PC-3 (cell line): ENCODE measurements at regions not wholly inside any gene's neighbourhood (a gene's known extent, or its start where the extent isn't known, plus 50 kb on each side); places are given as distances from the start of the nearest gene placed in this dataset.

Experiments used
- ATAC-seq: fragments of 200-7000 bp; cut with Tn5 transposase; 2 replicates; pipeline ENCODE4 v1.9.1; 2020; ENCODE audit warnings: mild to moderate bottlenecking, moderate library complexity
- BruUV-seq: library from RNA; stranded (reverse); fragments of 400-500 nt; replicated peaks from 2 replicates; lab custom pipeline; 2021; lab: Mats Ljungman, UMichigan
- CTCF ChIA-PET: fragments of 300-600 bp; sonication (Branson Sonifier 250); formaldehyde crosslinking; loops from one replicate; lab custom pipeline; 2022; ENCODE audit warnings: antibody characterized with exemption; lab: Charles Lee
- POLR2A ChIA-PET: fragments of 300-600 bp; sonication (Branson Sonifier 250); formaldehyde crosslinking; loops from one replicate; lab custom pipeline; 2022; ENCODE audit warnings: antibody characterized with exemption; ENCODE audit not compliant: unreplicated experiment; lab: Charles Lee
- DNase-seq: peaks from one replicate; pipeline ENCODE4 v3.0.0-alpha.2; 2015
- H2AFZ ChIP-seq: fragments of 300-600 bp; sonication (generic); 2 replicates; pipeline ENCODE4 v1.6.0; 2016; ENCODE audit warnings: antibody characterized with exemption, low read length
- H3F3A ChIP-seq: fragments of 300-600 bp; sonication (generic); one replicate; pipeline ENCODE4 v1.6.0; 2017; ENCODE audit warnings: antibody characterized with exemption, low read length, control low read depth, mild to moderate bottlenecking; ENCODE audit not compliant: unreplicated experiment
- H3K27ac ChIP-seq: fragments of 300-600 bp; sonication (generic); 2 replicates; pipeline ENCODE4 v1.5.1; 2016; ENCODE audit warnings: mild to moderate bottlenecking, low read length
- H3K27me3 ChIP-seq: fragments of 300-600 bp; sonication (generic); 2 replicates; pipeline ENCODE4 v1.6.1; 2016; ENCODE audit warnings: low read length, mixed read lengths
- H3K36me3 ChIP-seq: fragments of 300-600 bp; sonication (generic); 2 replicates; pipeline ENCODE4 v1.6.1; 2016; ENCODE audit warnings: low read depth, mixed run types, low read length, mixed read lengths
- H3K4me1 ChIP-seq: fragments of 300-600 bp; sonication (generic); 2 replicates; pipeline ENCODE4 v1.5.1; 2016; ENCODE audit warnings: low read length; ENCODE audit not compliant: insufficient read depth
- H3K4me2 ChIP-seq: fragments of 300-600 bp; sonication (generic); 2 replicates; pipeline ENCODE4 v1.6.0; 2016; ENCODE audit warnings: low read length
- H3K4me3 ChIP-seq: fragments of 300-600 bp; sonication (generic); 2 replicates; pipeline ENCODE4 v1.5.1; 2016; ENCODE audit warnings: mild to moderate bottlenecking, low read length, mixed read lengths
- H3K79me2 ChIP-seq: fragments of 300-600 bp; sonication (generic); 2 replicates; pipeline ENCODE4 v1.6.1; 2017; ENCODE audit warnings: low read length, mixed read lengths
- H3K9ac ChIP-seq: fragments of 300-600 bp; sonication (generic); 2 replicates; pipeline ENCODE4 v1.6.0; 2016; ENCODE audit warnings: mild to moderate bottlenecking, low read length
- H3K9me2 ChIP-seq: fragments of 300-600 bp; sonication (generic); replicated peaks from 2 replicates; pipeline ENCODE4 v1.6.1; 2016; ENCODE audit warnings: mixed run types, low read length, mixed read lengths
- H3K9me3 ChIP-seq: fragments of 300-600 bp; sonication (generic); 2 replicates; pipeline ENCODE4 v1.6.1; 2016; ENCODE audit warnings: low read length, mixed read lengths
- H4K20me1 ChIP-seq: fragments of 300-600 bp; sonication (generic); 2 replicates; pipeline ENCODE4 v1.6.1; 2016; ENCODE audit warnings: low read length, mixed read lengths
- CTCF ChIP-seq: fragments of 300-600 bp; sonication (generic); conservative IDR thresholded peaks from 2 replicates; pipeline ENCODE4 v1.5.1; 2017; ENCODE audit warnings: antibody characterized with exemption, low read depth, mild to moderate bottlenecking, low read length
- EZH2 ChIP-seq: fragments of 300-600 bp; sonication (generic); IDR thresholded peaks from one replicate; pipeline ENCODE4 v1.6.1; 2017; ENCODE audit warnings: antibody characterized with exemption, mild to moderate bottlenecking, low read length; ENCODE audit not compliant: unreplicated experiment
- EZH2phosphoT487 ChIP-seq: fragments of 300-600 bp; sonication (generic); IDR thresholded peaks from 2 replicates; pipeline ENCODE4 v1.6.1; 2018; ENCODE audit warnings: mild to moderate bottlenecking, antibody characterized with exemption, low read length, borderline replicate concordance
- intact Hi-C: fragments of 100-400 bp; cut with micrococcal nuclease; formaldehyde crosslinking; loops from 2 replicates; pipeline ENCODE4 v1.9.0; 2023

- Histone ChIP-seq H3K4me2 (no peak overlapping the region), H4K20me1 (no peaks in the 10 kb centered on the region), H3K36me3 (no peaks in the 10 kb centered on the region), H3K27ac (no peak overlapping the region), H3K79me2 (no peaks in the 10 kb centered on the region), H3K9me3 (no peaks in the 10 kb centered on the region; the same call in 1 of the 2 replicates), H3K4me1 (no peaks in the 10 kb centered on the region), H3K9ac (no peak overlapping the region), H3K27me3 (no peaks in the 10 kb centered on the region), H3K4me3 (no peak overlapping the region), H2AFZ (no peak overlapping the region), H3K9me2 (no peaks in the 10 kb centered on the region), H3F3A (no peaks in the 10 kb centered on the region)
- ATAC-seq, result no peak
- ChIA-PET CTCF (no interaction called here), POLR2A (no interaction called here)
- DNase-seq, result no peak
- TF ChIP-seq EZH2phosphoT487 (no peak), CTCF (no peak), EZH2 (no peak)
- intact Hi-C loops, result no loop called here
- no TSS peak for BruUV-seq
These were observed 216.9 kb upstream of the TMPRSS15 start for GRCh38 chr21:18620436-18620835.

- Histone ChIP-seq H4K20me1 (no peaks in the 10 kb centered on the region), H3K4me3 (no peak overlapping the region), H2AFZ (no peak overlapping the region), H3K27ac (no peak overlapping the region), H3K9me3 (no peaks in the 10 kb centered on the region), H3K9ac (no peak overlapping the region), H3K27me3 (no peaks in the 10 kb centered on the region), H3K36me3 (no peaks in the 10 kb centered on the region), H3K4me2 (no peak overlapping the region), H3K4me1 (no peaks in the 10 kb centered on the region), H3K9me2 (no peaks in the 10 kb centered on the region), H3F3A (no peaks in the 10 kb centered on the region), H3K79me2 (no peaks in the 10 kb centered on the region)
- ChIA-PET CTCF (no interaction called here), POLR2A (no interaction called here)
- TF ChIP-seq EZH2 (no peak), EZH2phosphoT487 (no peak), CTCF (no peak)
- DNase-seq, result no peak
- BruUV-seq, result no TSS peak
- no peak for ATAC-seq
- intact Hi-C loops, result no loop called here
These were observed 218.8 kb upstream of the TMPRSS15 start for GRCh38 chr21:18622383-18622782.

GRCh38 chr21:18630446-18630845 is 226.9 kb upstream of the TMPRSS15 start:
- H2AFZ ChIP-seq, result no peak overlapping the region
- TF ChIP-seq EZH2phosphoT487 (no peak), EZH2 (no peak), CTCF (no peak)
- H3K27me3 ChIP-seq, result no peaks in the 10 kb centered on the region
- H3K9ac ChIP-seq, result no peak overlapping the region
- intact Hi-C loops, result no loop called here
- no peaks in the 10 kb centered on the region for H3F3A ChIP-seq
- BruUV-seq, result no TSS peak
- no peak overlapping the region for H3K27ac ChIP-seq
- ChIA-PET CTCF (no interaction called here), POLR2A (no interaction called here)
- H3K36me3 ChIP-seq, result no peaks in the 10 kb centered on the region
- DNase-seq, result peak; percentile 11
- H3K4me3 ChIP-seq, result no peak overlapping the region
- H4K20me1 ChIP-seq, result no peaks in the 10 kb centered on the region
- no peaks in the 10 kb centered on the region for H3K9me2 ChIP-seq
- H3K9me3 ChIP-seq, result no peaks in the 10 kb centered on the region
- no peak for ATAC-seq
- H3K4me2 ChIP-seq, result no peak overlapping the region
- H3K79me2 ChIP-seq, result no peaks in the 10 kb centered on the region
- H3K4me1 ChIP-seq, result no peaks in the 10 kb centered on the region
